Uterus (tissue), 3 donors: ENCODE measurements at regions not wholly inside any gene's neighbourhood (a gene's known extent, or its start where the extent isn't known, plus 50 kb on each side); places are given as distances from the start of the nearest gene placed in this dataset.

Experiments
- DNase-seq, 2 donors: peaks; one replicate each; pipeline ENCODE4 v3.0.0-alpha.2; 2019 to 2020
- H3K27ac ChIP-seq, 2 donors: fragments of 200-600 bp; sonication (generic); 1 replicate in 1 of 2; 2 replicates in 1 of 2; pipeline ENCODE4 v1.5.1; 2016 to 2018
- H3K27me3 ChIP-seq, 2 donors: fragments of 200-600 bp; sonication (generic); one replicate each; pipeline ENCODE4 v1.5.1; 2018 to 2019; ENCODE audit warnings: control low read depth in 1 of 2
- H3K36me3 ChIP-seq, 2 donors: fragments of 200-600 bp; sonication (generic); one replicate each; pipeline ENCODE4 v1.5.1; 2019; ENCODE audit warnings: control low read depth in 1 of 2
- H3K4me1 ChIP-seq, 2 donors: fragments of 200-600 bp; sonication (generic); one replicate each; pipeline ENCODE4 v1.5.1; 2018 to 2019; ENCODE audit warnings: control low read depth in 1 of 2
- H3K4me3 ChIP-seq, 2 donors: fragments of 200-600 bp; sonication (generic); 1 replicate in 1 of 2; 2 replicates in 1 of 2; pipeline ENCODE4 v1.5.1; 2018 to 2019; ENCODE audit warnings: mild to moderate bottlenecking in 1 of 2
- H3K9me3 ChIP-seq, 2 donors: fragments of 200-600 bp; sonication (generic); one replicate each; pipeline ENCODE4 v1.5.1; 2019; ENCODE audit warnings: control low read depth in 1 of 2
- POLR2A ChIP-seq, 2 donors: fragments of 450-650 bp; IDR thresholded peaks; one replicate each; pipeline ENCODE4 v1.6.1; 2016; ENCODE audit warnings: antibody characterized with exemption in 2 of 2, mild to moderate bottlenecking in 1 of 2, moderate library complexity in 1 of 2
- intact Hi-C: fragments of 100-400 bp; cut with DNase I; formaldehyde crosslinking; loops from one replicate; pipeline ENCODE4 v1.15.1; 2023; ENCODE audit warnings: low total_unique reads
- TF ChIP-seq, protein P1 (sequence below), 4 experiments: fragments of 200-600 bp in 2 of 4; fragments of 450-650 bp in 2 of 4; sonication (generic) in 2 of 4; IDR thresholded peaks; one replicate each; pipeline ENCODE4 v1.5.1; 2016 to 2019; ENCODE audit warnings: antibody characterized with exemption in 4 of 4, mild to moderate bottlenecking in 2 of 4, moderate library complexity in 1 of 4
- donor health status: DM: yes; HTN: yes; CAD: no.

DNA sequence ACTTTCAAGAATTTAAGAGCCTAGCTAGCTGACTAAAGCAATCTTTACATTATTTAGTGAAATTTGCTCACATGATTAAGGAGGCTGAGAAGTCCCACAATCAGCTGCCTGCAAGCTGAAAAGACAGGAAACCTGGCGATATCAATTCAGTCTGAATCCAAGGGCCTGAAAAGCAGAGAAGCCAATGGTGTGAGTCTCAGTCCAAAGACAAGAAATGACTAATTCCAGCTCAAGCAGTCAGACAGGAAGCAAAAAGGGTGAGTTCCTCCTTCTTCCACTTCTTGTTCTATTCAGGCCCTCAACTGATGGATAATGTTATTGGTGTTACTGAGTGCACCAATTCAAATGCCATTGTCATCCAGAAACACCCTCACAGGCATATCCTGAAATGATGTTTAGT, 1231.6 kb upstream of the CELF2 start:
- TF ChIP-seq, protein P1, sequence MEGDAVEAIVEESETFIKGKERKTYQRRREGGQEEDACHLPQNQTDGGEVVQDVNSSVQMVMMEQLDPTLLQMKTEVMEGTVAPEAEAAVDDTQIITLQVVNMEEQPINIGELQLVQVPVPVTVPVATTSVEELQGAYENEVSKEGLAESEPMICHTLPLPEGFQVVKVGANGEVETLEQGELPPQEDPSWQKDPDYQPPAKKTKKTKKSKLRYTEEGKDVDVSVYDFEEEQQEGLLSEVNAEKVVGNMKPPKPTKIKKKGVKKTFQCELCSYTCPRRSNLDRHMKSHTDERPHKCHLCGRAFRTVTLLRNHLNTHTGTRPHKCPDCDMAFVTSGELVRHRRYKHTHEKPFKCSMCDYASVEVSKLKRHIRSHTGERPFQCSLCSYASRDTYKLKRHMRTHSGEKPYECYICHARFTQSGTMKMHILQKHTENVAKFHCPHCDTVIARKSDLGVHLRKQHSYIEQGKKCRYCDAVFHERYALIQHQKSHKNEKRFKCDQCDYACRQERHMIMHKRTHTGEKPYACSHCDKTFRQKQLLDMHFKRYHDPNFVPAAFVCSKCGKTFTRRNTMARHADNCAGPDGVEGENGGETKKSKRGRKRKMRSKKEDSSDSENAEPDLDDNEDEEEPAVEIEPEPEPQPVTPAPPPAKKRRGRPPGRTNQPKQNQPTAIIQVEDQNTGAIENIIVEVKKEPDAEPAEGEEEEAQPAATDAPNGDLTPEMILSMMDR (IDR thresholded peaks at IDR 0.05) = no peak
- no peak for TF ChIP-seq POLR2A (IDR thresholded peaks at IDR 0.05)
- Histone ChIP-seq H3K36me3 (no peaks in the 10 kb centered on the region), H3K4me1 (no peaks in the 10 kb centered on the region), H3K4me3 (no peak overlapping the region), H3K9me3 (no peaks in the 10 kb centered on the region), H3K27me3 (no peaks in the 10 kb centered on the region), H3K27ac (no peak overlapping the region)
- intact Hi-C loops = no loop called here
- DNase-seq = no peak

DNA sequence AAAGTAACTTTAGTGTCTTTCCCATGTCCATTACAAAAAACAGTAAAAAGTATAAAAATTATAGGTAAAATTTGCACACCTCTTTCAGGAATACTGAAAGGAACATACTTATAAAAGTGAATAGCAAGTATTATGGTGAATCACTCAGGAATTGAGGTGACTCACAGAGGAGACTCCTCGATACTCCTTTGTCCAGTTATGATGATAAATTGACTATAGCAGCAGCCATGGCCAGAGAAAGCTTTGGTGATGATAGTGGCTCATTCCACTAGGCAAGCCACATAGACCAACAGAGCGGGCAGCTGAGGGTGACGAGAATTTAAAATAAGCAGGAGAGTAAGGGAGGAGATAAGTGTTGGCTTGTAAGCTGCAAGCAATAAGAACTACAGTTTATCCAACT, 1231.1 kb upstream of the CELF2 start:
- Histone ChIP-seq H3K27me3 (no peaks in the 10 kb centered on the region), H3K27ac (no peak overlapping the region), H3K4me1 (no peaks in the 10 kb centered on the region), H3K9me3 (no peaks in the 10 kb centered on the region), H3K36me3 (no peaks in the 10 kb centered on the region), H3K4me3 (no peak overlapping the region)
- intact Hi-C loops = no loop called here
- TF ChIP-seq POLR2A (IDR thresholded peaks at IDR 0.05) = no peak
- TF ChIP-seq, protein P1 (IDR thresholded peaks at IDR 0.05) = no peak
- DNase-seq = no peak

DNA sequence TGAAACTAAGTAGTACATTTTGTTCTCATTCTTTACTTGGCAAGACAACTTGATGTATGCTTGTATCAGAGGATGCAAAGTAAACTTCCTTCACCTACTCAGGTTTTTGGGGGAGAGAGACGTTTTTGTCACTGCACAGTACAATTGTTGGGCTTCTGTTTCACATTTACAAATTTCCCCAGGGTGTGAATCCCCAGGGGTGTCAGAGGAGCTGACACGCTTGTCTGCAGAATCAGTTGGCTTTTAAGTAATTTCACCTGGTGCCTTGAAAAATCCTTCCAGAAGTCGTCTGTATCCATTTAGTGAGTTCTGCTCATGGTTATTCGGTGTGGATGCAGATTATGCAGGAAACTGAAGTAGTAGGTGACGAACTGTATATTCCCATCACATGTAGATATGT, 1227.7 kb upstream of the CELF2 start:
- intact Hi-C loops = no loop called here
- H3K27me3 ChIP-seq = no peaks in the 10 kb centered on the region
- no peak overlapping the region for H3K27ac ChIP-seq
- TF ChIP-seq POLR2A (IDR thresholded peaks at IDR 0.05) = no peak
- TF ChIP-seq, protein P1 (IDR thresholded peaks at IDR 0.05) = no peak
- no peak overlapping the region for H3K4me3 ChIP-seq
- DNase-seq = no peak
- no peaks in the 10 kb centered on the region for H3K4me1 ChIP-seq
- no peaks in the 10 kb centered on the region for H3K36me3 ChIP-seq
- no peaks in the 10 kb centered on the region for H3K9me3 ChIP-seq

DNA sequence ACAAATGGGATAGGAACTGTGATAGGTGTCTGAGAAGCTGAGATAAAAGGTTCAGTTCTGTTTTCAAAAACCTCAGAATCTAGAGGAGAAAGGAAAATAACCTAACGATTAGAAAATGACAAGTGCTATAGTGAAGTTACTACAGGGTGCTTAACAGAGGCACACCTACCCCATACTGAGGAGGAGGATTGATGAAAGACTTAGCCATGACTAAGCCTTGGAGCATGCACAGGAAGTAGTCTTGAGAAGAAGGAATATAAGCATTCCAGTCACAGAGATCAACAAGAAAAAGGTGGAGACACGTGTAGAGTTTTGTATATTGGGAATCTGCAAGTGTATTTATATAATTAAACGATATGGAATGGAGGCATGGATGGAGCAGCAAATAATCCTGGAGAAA, 1225.5 kb upstream of the CELF2 start:
- H3K27me3 ChIP-seq = no peaks in the 10 kb centered on the region
- H3K36me3 ChIP-seq = no peaks in the 10 kb centered on the region
- H3K4me1 ChIP-seq = no peaks in the 10 kb centered on the region
- no peaks in the 10 kb centered on the region for H3K9me3 ChIP-seq
- TF ChIP-seq, protein P1 (IDR thresholded peaks at IDR 0.05) = no peak
- no peak overlapping the region for H3K27ac ChIP-seq
- intact Hi-C loops = no loop called here
- DNase-seq = no peak
- no peak overlapping the region for H3K4me3 ChIP-seq

DNA sequence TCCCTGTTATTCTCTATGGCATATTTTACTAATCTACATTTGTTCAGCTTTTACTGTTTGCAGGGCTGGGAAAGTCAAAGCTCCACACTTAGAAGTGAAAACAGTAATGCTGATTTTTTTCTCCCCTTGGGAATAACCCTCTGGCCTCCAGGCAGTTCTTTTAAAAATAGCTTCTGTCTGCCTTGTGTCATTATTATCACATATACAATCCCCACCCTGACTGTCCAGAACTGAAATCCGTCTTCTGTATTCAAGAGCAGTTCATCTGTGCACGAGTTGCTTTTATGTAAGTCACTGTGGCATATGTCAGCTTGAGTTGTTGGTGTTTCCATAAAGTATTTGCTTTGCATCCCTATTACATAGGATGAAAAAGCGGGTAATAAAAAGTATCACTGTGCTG, 1221.1 kb upstream of the CELF2 start:
- Histone ChIP-seq H3K4me3 (no peak overlapping the region), H3K4me1 (no peaks in the 10 kb centered on the region), H3K9me3 (no peaks in the 10 kb centered on the region), H3K27me3 (no peaks in the 10 kb centered on the region), H3K36me3 (no peaks in the 10 kb centered on the region), H3K27ac (no peak overlapping the region)
- TF ChIP-seq, protein P1 (IDR thresholded peaks at IDR 0.05) = no peak
- no peak for TF ChIP-seq POLR2A (IDR thresholded peaks at IDR 0.05)
- DNase-seq = no peak
- intact Hi-C loops = no loop called here
